HEK293 (cell line): ENCODE measurements at regions not wholly inside any gene's neighbourhood (a gene's known extent, or its start where the extent isn't known, plus 50 kb on each side); places are given as distances from the start of the nearest gene placed in this dataset.

Experiments used
- CTCF ChIA-PET: fragments of 350-600 bp; formaldehyde crosslinking; extraction: SDS; loops from one replicate; lab custom pipeline; 2021; ENCODE audit warnings: antibody characterized with exemption; lab: Yijun Ruan, JAX
- POLR2A ChIA-PET: fragments of 300-600 bp; formaldehyde crosslinking; extraction: SDS; loops from one replicate; lab custom pipeline; 2020; ENCODE audit warnings: antibody characterized with exemption, inconsistent platforms; lab: Yijun Ruan, JAX
- H3K27ac ChIP-seq: fragments of 200-500 bp; sonication (Bioruptor generic); 2 replicates; pipeline ENCODE4 v1.5.1; 2014; ENCODE audit warnings: low read depth, low read length, control low read depth, inconsistent platforms; ENCODE audit errors: extremely low read depth
- H3K36me3 ChIP-seq, 2 experiments: fragments of 200-500 bp in 1 of 2; sonication (Bioruptor generic) in 1 of 2; 1 replicate in 1 of 2; 2 replicates in 1 of 2; pipeline ENCODE4 v1.5.1; 2014 to 2017; ENCODE audit warnings: inconsistent platforms in 2 of 2, low read length in 2 of 2; ENCODE audit not compliant: control insufficient read depth in 2 of 2, insufficient read depth in 1 of 2
- H3K4me1 ChIP-seq: fragments of 200-500 bp; sonication (Bioruptor generic); 2 replicates; pipeline ENCODE4 v1.5.1; 2014; ENCODE audit warnings: mild to moderate bottlenecking, low read length, inconsistent platforms; ENCODE audit not compliant: control insufficient read depth, insufficient read depth
- H3K4me3 ChIP-seq: 2 replicates; pipeline ENCODE4 v1.5.1; 2011; ENCODE audit warnings: low read depth, mild to moderate bottlenecking, control low read depth, low read length, moderate library complexity
- H3K9me3 ChIP-seq: fragments of 200-500 bp; sonication (Bioruptor generic); 2 replicates; pipeline ENCODE4 v1.5.1; 2014; ENCODE audit warnings: low read depth, low read length, inconsistent platforms; ENCODE audit not compliant: control insufficient read depth, insufficient read depth
- BCL6B ChIP-seq: fragments of 450-650 bp; formaldehyde crosslinking; IDR thresholded peaks from 2 replicates; pipeline ENCODE4 v1.5.1; 2017; ENCODE audit warnings: missing biosample characterization, missing genetic modification characterization
- EGR2 ChIP-seq: fragments of 450-650 bp; formaldehyde crosslinking; IDR thresholded peaks from 2 replicates; pipeline ENCODE4 v1.5.1; 2016; ENCODE audit warnings: low read depth, missing biosample characterization, missing genetic modification characterization
- INSM2 ChIP-seq: fragments of 450-650 bp; formaldehyde crosslinking; IDR thresholded peaks from 2 replicates; pipeline ENCODE4 v1.5.1; 2016; ENCODE audit warnings: missing biosample characterization, missing genetic modification characterization
- KLF16 ChIP-seq: fragments of 450-650 bp; formaldehyde crosslinking; IDR thresholded peaks from 2 replicates; pipeline ENCODE4 v1.5.1; 2017; ENCODE audit warnings: missing biosample characterization, missing genetic modification characterization
- OSR2 ChIP-seq: fragments of 450-650 bp; formaldehyde crosslinking; IDR thresholded peaks from 2 replicates; pipeline ENCODE4 v1.5.1; 2016; ENCODE audit warnings: missing biosample characterization, missing genetic modification characterization
- SCRT2 ChIP-seq: fragments of 450-650 bp; formaldehyde crosslinking; IDR thresholded peaks from 2 replicates; pipeline ENCODE4 v1.5.1; 2016; ENCODE audit warnings: missing biosample characterization, missing genetic modification characterization
- YY1 ChIP-seq: fragments of 450-650 bp; formaldehyde crosslinking; IDR thresholded peaks from 2 replicates; pipeline ENCODE4 v1.5.1; 2018; ENCODE audit warnings: missing biosample characterization, missing genetic modification characterization
- ZBTB10 ChIP-seq: fragments of 450-650 bp; formaldehyde crosslinking; IDR thresholded peaks from 2 replicates; pipeline ENCODE4 v1.5.1; 2016; ENCODE audit warnings: missing biosample characterization, missing genetic modification characterization
- ZBTB17 ChIP-seq: fragments of 450-650 bp; formaldehyde crosslinking; IDR thresholded peaks from 2 replicates; pipeline ENCODE4 v1.5.1; 2016; ENCODE audit warnings: missing biosample characterization, missing genetic modification characterization
- ZBTB8A ChIP-seq: fragments of 450-650 bp; formaldehyde crosslinking; IDR thresholded peaks from 2 replicates; pipeline ENCODE4 v1.5.1; 2016; ENCODE audit warnings: missing biosample characterization, missing genetic modification characterization
- ZEB2 ChIP-seq: fragments of 450-650 bp; formaldehyde crosslinking; IDR thresholded peaks from 2 replicates; pipeline ENCODE4 v1.5.1; 2016; ENCODE audit warnings: missing biosample characterization, missing genetic modification characterization
- ZNF121 ChIP-seq: fragments of 450-650 bp; formaldehyde crosslinking; IDR thresholded peaks from 2 replicates; pipeline ENCODE4 v1.5.1; 2016; ENCODE audit warnings: missing biosample characterization, missing genetic modification characterization
- ZNF169 ChIP-seq: fragments of 450-650 bp; formaldehyde crosslinking; IDR thresholded peaks from 2 replicates; pipeline ENCODE4 v1.5.1; 2016; ENCODE audit warnings: missing biosample characterization, missing genetic modification characterization
- ZNF202 ChIP-seq: fragments of 450-650 bp; formaldehyde crosslinking; IDR thresholded peaks from 2 replicates; pipeline ENCODE4 v1.5.1; 2016; ENCODE audit warnings: missing biosample characterization, missing genetic modification characterization, borderline replicate concordance
- ZNF488 ChIP-seq: fragments of 450-650 bp; formaldehyde crosslinking; IDR thresholded peaks from 2 replicates; pipeline ENCODE4 v1.5.1; 2016; ENCODE audit warnings: missing biosample characterization, missing genetic modification characterization
- ZNF549 ChIP-seq: fragments of 450-650 bp; IDR thresholded peaks from 2 replicates; pipeline ENCODE4 v1.5.1; 2018; ENCODE audit warnings: missing biosample characterization, missing genetic modification characterization, mild to moderate bottlenecking, inconsistent platforms, moderate library complexity
- ZNF585B ChIP-seq: fragments of 450-650 bp; formaldehyde crosslinking; IDR thresholded peaks from 2 replicates; pipeline ENCODE4 v1.5.1; 2016; ENCODE audit warnings: missing biosample characterization, missing genetic modification characterization
- ZNF707 ChIP-seq: fragments of 450-650 bp; formaldehyde crosslinking; IDR thresholded peaks from 2 replicates; pipeline ENCODE4 v1.5.1; 2016; ENCODE audit warnings: missing biosample characterization, missing genetic modification characterization
- ZNF785 ChIP-seq: fragments of 450-650 bp; formaldehyde crosslinking; IDR thresholded peaks from 2 replicates; pipeline ENCODE4 v1.5.1; 2016; ENCODE audit warnings: missing biosample characterization, missing genetic modification characterization
- ZNF792 ChIP-seq: fragments of 450-650 bp; formaldehyde crosslinking; IDR thresholded peaks from 2 replicates; pipeline ENCODE4 v1.5.1; 2016; ENCODE audit warnings: missing biosample characterization, missing genetic modification characterization
- ZSCAN5A ChIP-seq: fragments of 450-650 bp; formaldehyde crosslinking; IDR thresholded peaks from 2 replicates; pipeline ENCODE4 v1.5.1; 2016; ENCODE audit warnings: missing biosample characterization, missing genetic modification characterization

- Histone ChIP-seq H3K4me3 (no peak overlapping the region), H3K27ac (no peak overlapping the region), H3K4me1 (no peaks in the 10 kb centered on the region), H3K9me3 (no peaks in the 10 kb centered on the region), H3K36me3 (no peaks in the 10 kb centered on the region)
- ChIA-PET POLR2A (no interaction called here), CTCF (no interaction called here)
- TF ChIP-seq ZNF121 (tag by site-specific recombination) (no peak), EGR2 (no peak), ZNF792 (tag by site-specific recombination) (no peak), ZNF488 (tag by site-specific recombination) (no peak), ZNF585B (no peak), ZSCAN5A (tag by site-specific recombination) (no peak)
- TF ChIP-seq, all 188 proteins: peak for 0
Measured at GRCh38 chr11:97617031-97617430, 1227.2 kb downstream of the JRKL start.

- ChIA-PET CTCF (no interaction called here), POLR2A (no interaction called here)
- no peaks in the 10 kb centered on the region for H3K36me3 ChIP-seq
- no peak for TF ChIP-seq ZNF202 (tag by site-specific recombination)
- TF ChIP-seq ZNF707 (tag by site-specific recombination): no peak
- no peak for TF ChIP-seq INSM2 (tag by site-specific recombination)
- H3K27ac ChIP-seq: no peak overlapping the region
- no peaks in the 10 kb centered on the region for H3K9me3 ChIP-seq
- H3K4me1 ChIP-seq: no peaks in the 10 kb centered on the region
- H3K4me3 ChIP-seq: no peak overlapping the region
Measured at GRCh38 chr11:97620007-97620406, 1230.2 kb downstream of the JRKL start.

- H3K27ac ChIP-seq: no peak overlapping the region
- H3K36me3 ChIP-seq: no peaks in the 10 kb centered on the region
- TF ChIP-seq SCRT2 (tag by site-specific recombination) (no peak), ZNF549 (no peak), ZBTB17 (no peak), ZNF202 (tag by site-specific recombination) (no peak), ZNF121 (tag by site-specific recombination) (no peak), KLF16 (no peak), ZBTB8A (no peak), EGR2 (no peak), ZNF169 (no peak), ZBTB10 (tag by site-specific recombination) (no peak), YY1 (no peak), ZEB2 (tag by site-specific recombination) (no peak), ZNF707 (tag by site-specific recombination) (no peak), BCL6B (no peak), ZNF488 (tag by site-specific recombination) (no peak), OSR2 (no peak), ZNF785 (tag by site-specific recombination) (no peak)
- no peaks in the 10 kb centered on the region for H3K4me1 ChIP-seq
- H3K4me3 ChIP-seq: no peak overlapping the region
- POLR2A ChIA-PET: no interaction called here
- H3K9me3 ChIP-seq: no peaks in the 10 kb centered on the region
- CTCF ChIA-PET: no interaction called here
Measured at GRCh38 chr11:97621282-97621681, 1231.5 kb downstream of the JRKL start.
